ENCODE measurements at regions not wholly inside any gene's neighbourhood (a gene's known extent, or its start where the extent isn't known, plus 50 kb on each side); places are given as distances from the start of the nearest gene placed in this dataset.

GRCh38 chr12:131355361-131356245, 355.3 kb upstream of the SFSWAP start:
- H3K36me3 ChIP-seq: no peaks in the 10 kb centered on the region
- H3K27me3 ChIP-seq (replicated peaks; ENCODE audit: insufficient read depth): no peaks in the 10 kb centered on the region
- no peak overlapping the region for H3K27ac ChIP-seq
- no peaks in the 10 kb centered on the region for H3K9me3 ChIP-seq
- H3K4me1 ChIP-seq (ENCODE audit: control insufficient read depth in 1 of 2, low read depth in 2 of 2): no peaks in the 10 kb centered on the region
- DNase-seq (ENCODE audit: low spot score): no peak
- no peak for ATAC-seq (ENCODE audit: insufficient number of reproducible peaks, low FRiP score, low read depth)
- no peak overlapping the region for H3K4me3 ChIP-seq
- TF ChIP-seq, protein P1, sequence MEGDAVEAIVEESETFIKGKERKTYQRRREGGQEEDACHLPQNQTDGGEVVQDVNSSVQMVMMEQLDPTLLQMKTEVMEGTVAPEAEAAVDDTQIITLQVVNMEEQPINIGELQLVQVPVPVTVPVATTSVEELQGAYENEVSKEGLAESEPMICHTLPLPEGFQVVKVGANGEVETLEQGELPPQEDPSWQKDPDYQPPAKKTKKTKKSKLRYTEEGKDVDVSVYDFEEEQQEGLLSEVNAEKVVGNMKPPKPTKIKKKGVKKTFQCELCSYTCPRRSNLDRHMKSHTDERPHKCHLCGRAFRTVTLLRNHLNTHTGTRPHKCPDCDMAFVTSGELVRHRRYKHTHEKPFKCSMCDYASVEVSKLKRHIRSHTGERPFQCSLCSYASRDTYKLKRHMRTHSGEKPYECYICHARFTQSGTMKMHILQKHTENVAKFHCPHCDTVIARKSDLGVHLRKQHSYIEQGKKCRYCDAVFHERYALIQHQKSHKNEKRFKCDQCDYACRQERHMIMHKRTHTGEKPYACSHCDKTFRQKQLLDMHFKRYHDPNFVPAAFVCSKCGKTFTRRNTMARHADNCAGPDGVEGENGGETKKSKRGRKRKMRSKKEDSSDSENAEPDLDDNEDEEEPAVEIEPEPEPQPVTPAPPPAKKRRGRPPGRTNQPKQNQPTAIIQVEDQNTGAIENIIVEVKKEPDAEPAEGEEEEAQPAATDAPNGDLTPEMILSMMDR (IDR thresholded peaks at IDR 0.05): no peak

DNA sequence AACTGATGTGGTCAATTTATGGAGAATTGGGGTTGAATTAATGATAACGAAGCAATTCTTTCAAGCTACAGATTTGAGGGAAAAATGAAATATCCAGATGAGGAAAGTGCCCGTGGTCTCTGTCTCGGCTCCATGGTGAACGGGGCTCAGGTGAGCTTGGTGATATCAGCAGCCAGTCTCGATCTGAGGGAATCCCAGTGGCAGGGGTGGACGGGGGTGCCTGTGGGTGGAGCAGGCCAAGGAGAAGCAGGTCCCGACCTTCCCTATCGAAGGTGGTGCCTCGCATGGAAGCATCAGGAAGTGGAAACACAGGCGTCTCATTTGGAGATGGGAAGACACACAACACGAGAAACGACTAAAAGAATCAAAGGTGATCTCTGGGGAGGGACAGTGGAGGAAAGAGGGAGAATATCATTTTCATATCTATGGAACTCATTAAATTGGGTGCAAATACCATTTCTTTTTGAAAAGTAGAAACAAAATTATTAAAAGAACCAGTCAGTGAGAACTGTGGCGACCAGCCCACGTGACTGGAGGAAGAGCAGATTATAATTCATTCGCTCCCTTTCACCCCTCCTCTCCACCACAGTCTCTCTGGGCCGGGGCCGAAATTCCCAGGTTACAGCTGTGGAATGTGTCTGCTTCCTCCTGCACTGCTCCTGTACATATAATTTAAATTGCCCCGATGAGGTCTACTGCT, 354.3 kb upstream of the SFSWAP start:
- no peaks in the 10 kb centered on the region for H3K36me3 ChIP-seq
- TF ChIP-seq, protein P1 (IDR thresholded peaks at IDR 0.05): no peak
- no peak for DNase-seq (ENCODE audit: low spot score)
- no peaks in the 10 kb centered on the region for H3K27me3 ChIP-seq (replicated peaks; ENCODE audit: insufficient read depth)
- no peaks in the 10 kb centered on the region for H3K9me3 ChIP-seq
- no peak overlapping the region for H3K27ac ChIP-seq
- no peak overlapping the region for H3K4me3 ChIP-seq
- no peaks in the 10 kb centered on the region for H3K4me1 ChIP-seq (ENCODE audit: control insufficient read depth in 1 of 2, low read depth in 2 of 2)
- ATAC-seq (ENCODE audit: insufficient number of reproducible peaks, low FRiP score, low read depth): no peak

GRCh38 chr12:131357185-131357747, 353.6 kb upstream of the SFSWAP start:
- TF ChIP-seq, protein P1 (IDR thresholded peaks at IDR 0.05): no peak

GRCh38 chr12:131357920-131358319, 353.0 kb upstream of the SFSWAP start:
- ATAC-seq (ENCODE audit: insufficient number of reproducible peaks, low FRiP score, low read depth) (no peak), DNase-seq (ENCODE audit: low spot score) (no peak)
- Histone ChIP-seq H3K36me3 (no peaks in the 10 kb centered on the region), H3K4me1 (ENCODE audit: control insufficient read depth in 1 of 2, low read depth in 2 of 2) (no peaks in the 10 kb centered on the region), H3K27me3 (replicated peaks; ENCODE audit: insufficient read depth) (no peaks in the 10 kb centered on the region), H3K9me3 (no peaks in the 10 kb centered on the region), H3K4me3 (no peak overlapping the region), H3K27ac (no peak overlapping the region)
- TF ChIP-seq, protein P1 (IDR thresholded peaks at IDR 0.05): no peak

More at GRCh38 chr12:131357185-131357747, 353.6 kb upstream of the SFSWAP start:
- ATAC-seq (ENCODE audit: insufficient number of reproducible peaks, low FRiP score, low read depth) (no peak), DNase-seq (ENCODE audit: low spot score) (no peak)
- Histone ChIP-seq H3K4me3 (no peak overlapping the region), H3K36me3 (no peaks in the 10 kb centered on the region), H3K27ac (no peak overlapping the region), H3K9me3 (no peaks in the 10 kb centered on the region), H3K4me1 (ENCODE audit: control insufficient read depth in 1 of 2, low read depth in 2 of 2) (no peaks in the 10 kb centered on the region), H3K27me3 (replicated peaks; ENCODE audit: insufficient read depth) (no peaks in the 10 kb centered on the region)

Data from thoracic aorta (tissue), 2 donors.